ENCODE measurements at regions not wholly inside any gene's neighbourhood (a gene's known extent, or its start where the extent isn't known, plus 50 kb on each side); places are given as distances from the start of the nearest gene placed in this dataset.

GRCh38 chr9:109726119-109726518 is 53.9 kb upstream of the PALM2AKAP2 start:
- no peak for TF ChIP-seq PATZ1 (CRISPR knock-in tag; IDR thresholded peaks at IDR 0.05; ENCODE audit: borderline replicate concordance)
- no peak for TF ChIP-seq CSDC2 (CRISPR knock-in tag; IDR thresholded peaks at IDR 0.05)
- TF ChIP-seq ZNF8 (CRISPR knock-in tag; IDR thresholded peaks at IDR 0.05) = no peak
- TF ChIP-seq ZFP3 (CRISPR knock-in tag; IDR thresholded peaks at IDR 0.05) = no peak
- no peak for TF ChIP-seq ARNTL (CRISPR knock-in tag; IDR thresholded peaks at IDR 0.05; ENCODE audit: borderline replicate concordance, low read depth)
- TF ChIP-seq CSRNP3 (CRISPR knock-in tag; IDR thresholded peaks at IDR 0.05) = no peak
- no peak for TF ChIP-seq RARB (CRISPR knock-in tag; IDR thresholded peaks at IDR 0.05)
- no peak for TF ChIP-seq TSHZ2 (CRISPR knock-in tag; IDR thresholded peaks at IDR 0.05)
- TF ChIP-seq ESRRG (CRISPR knock-in tag; IDR thresholded peaks at IDR 0.05) = no peak
- TF ChIP-seq GLIS3 (CRISPR knock-in tag; IDR thresholded peaks at IDR 0.05) = no peak
- no peak for TF ChIP-seq CREB5 (CRISPR knock-in tag; IDR thresholded peaks at IDR 0.05; ENCODE audit: low read depth)
- no peak for TF ChIP-seq TCF4 (CRISPR knock-in tag; IDR thresholded peaks at IDR 0.05; ENCODE audit: borderline replicate concordance)
- TF ChIP-seq SNAI2 (CRISPR knock-in tag; IDR thresholded peaks at IDR 0.05) = no peak

Data from SK-N-SH treated with all-trans-retinoic acid at 6 μM for 48 hours (cell line).